Stimulated activated naive CD4-positive, alpha-beta T cell (primary cell): ENCODE measurements at regions not wholly inside any gene's neighbourhood (a gene's known extent, or its start where the extent isn't known, plus 50 kb on each side); places are given as distances from the start of the nearest gene placed in this dataset.

ENCODE experiments used
- DNase-seq, 6 experiments: peaks; one replicate each; lab custom pipeline; 2025; lab: John Stamatoyannopoulos, UW

GRCh38 chr14:44712024-44712815, 205.1 kb upstream of the FSCB start:
- DNase-seq = no peak

- no peak for DNase-seq
Observed at GRCh38 chr14:44701563-44702263, 194.6 kb upstream of the FSCB start.

GRCh38 chr14:44700694-44701093, 193.6 kb upstream of the FSCB start:
- no peak for DNase-seq

GRCh38 chr14:44700184-44700583, 193.1 kb upstream of the FSCB start:
- no peak for DNase-seq

GRCh38 chr14:44699391-44699790, 192.3 kb upstream of the FSCB start:
- DNase-seq = no peak

- no peak for DNase-seq
Observed at GRCh38 chr14:44669496-44669895, 162.4 kb upstream of the FSCB start.

GRCh38 chr14:44663136-44663535, 156.1 kb upstream of the FSCB start:
- DNase-seq = no peak

- no peak for DNase-seq
Observed at GRCh38 chr14:44662250-44662891, 155.3 kb upstream of the FSCB start.

- DNase-seq = no peak
Observed at GRCh38 chr14:44658389-44658696, 151.3 kb upstream of the FSCB start.

GRCh38 chr14:44657696-44658388, 150.8 kb upstream of the FSCB start:
- no peak for DNase-seq

- DNase-seq = no peak
Observed at GRCh38 chr14:44657203-44657602, 150.1 kb upstream of the FSCB start.

GRCh38 chr14:44654591-44654990, 147.5 kb upstream of the FSCB start:
- no peak for DNase-seq

GRCh38 chr14:44653641-44654040, 146.6 kb upstream of the FSCB start:
- no peak for DNase-seq

GRCh38 chr14:44652640-44653039, 145.6 kb upstream of the FSCB start:
- DNase-seq = no peak

GRCh38 chr14:44649061-44649460, 142.0 kb upstream of the FSCB start:
- no peak for DNase-seq

- no peak for DNase-seq
Observed at GRCh38 chr14:44640416-44640815, 133.3 kb upstream of the FSCB start.

GRCh38 chr14:44639781-44640385, 132.8 kb upstream of the FSCB start:
- no peak for DNase-seq

GRCh38 chr14:44634692-44635091, 127.6 kb upstream of the FSCB start:
- DNase-seq = no peak

- no peak for DNase-seq
Observed at GRCh38 chr14:44626423-44626822, 119.3 kb upstream of the FSCB start.

GRCh38 chr14:44625098-44625497, 118.0 kb upstream of the FSCB start:
- no peak for DNase-seq

- DNase-seq = no peak
Observed at GRCh38 chr14:44620121-44621019, 113.3 kb upstream of the FSCB start.
